ENCODE measurements at regions not wholly inside any gene's neighbourhood (a gene's known extent, or its start where the extent isn't known, plus 50 kb on each side); places are given as distances from the start of the nearest gene placed in this dataset.
A peak's percentile ranks its signal among the peaks of the same experiment; 100 is the strongest.

DNA sequence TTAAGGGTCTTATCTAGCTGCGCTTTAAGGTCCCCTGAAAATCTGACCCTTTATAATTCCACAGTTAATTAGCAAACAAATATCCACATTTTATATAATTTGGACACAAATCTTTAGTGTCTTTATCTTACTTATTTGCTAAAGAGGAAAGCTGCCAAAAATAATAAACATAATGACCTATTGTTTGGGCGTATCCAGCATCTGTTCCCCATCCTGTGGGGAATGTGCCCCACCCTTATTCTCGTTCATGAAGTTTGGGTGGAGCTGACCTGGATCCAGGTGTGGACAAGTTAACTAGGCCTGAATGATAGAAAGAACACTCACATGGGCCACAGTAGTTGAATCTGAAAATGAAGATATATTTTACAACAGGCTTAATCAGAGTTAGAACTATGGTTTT, 218.3 kb downstream of the CRPPA start:
- CTCF ChIA-PET, result no interaction called here
- POLR2A ChIA-PET, result no interaction called here
- BruUV-seq (replicated peaks), result no TSS peak
- peaks cover 13% of the 10 kb centered on the region for H3K4me1 Mint-ChIP-seq (ENCODE audit: insufficient read depth, unreplicated experiment)
- TF ChIP-seq, protein P1, sequence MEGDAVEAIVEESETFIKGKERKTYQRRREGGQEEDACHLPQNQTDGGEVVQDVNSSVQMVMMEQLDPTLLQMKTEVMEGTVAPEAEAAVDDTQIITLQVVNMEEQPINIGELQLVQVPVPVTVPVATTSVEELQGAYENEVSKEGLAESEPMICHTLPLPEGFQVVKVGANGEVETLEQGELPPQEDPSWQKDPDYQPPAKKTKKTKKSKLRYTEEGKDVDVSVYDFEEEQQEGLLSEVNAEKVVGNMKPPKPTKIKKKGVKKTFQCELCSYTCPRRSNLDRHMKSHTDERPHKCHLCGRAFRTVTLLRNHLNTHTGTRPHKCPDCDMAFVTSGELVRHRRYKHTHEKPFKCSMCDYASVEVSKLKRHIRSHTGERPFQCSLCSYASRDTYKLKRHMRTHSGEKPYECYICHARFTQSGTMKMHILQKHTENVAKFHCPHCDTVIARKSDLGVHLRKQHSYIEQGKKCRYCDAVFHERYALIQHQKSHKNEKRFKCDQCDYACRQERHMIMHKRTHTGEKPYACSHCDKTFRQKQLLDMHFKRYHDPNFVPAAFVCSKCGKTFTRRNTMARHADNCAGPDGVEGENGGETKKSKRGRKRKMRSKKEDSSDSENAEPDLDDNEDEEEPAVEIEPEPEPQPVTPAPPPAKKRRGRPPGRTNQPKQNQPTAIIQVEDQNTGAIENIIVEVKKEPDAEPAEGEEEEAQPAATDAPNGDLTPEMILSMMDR (IDR thresholded peaks at IDR 0.05; ENCODE audit: unreplicated experiment), result no peak
- peak overlapping the region; percentile 20 for H3K27ac Mint-ChIP-seq (ENCODE audit: low read depth, unreplicated experiment)
- peak; percentile 49 for DNase-seq (ENCODE audit: unreplicated experiment)
- peaks cover 7% of the 10 kb centered on the region for H3K36me3 Mint-ChIP-seq (ENCODE audit: insufficient read depth, unreplicated experiment)
- intact Hi-C loops (cut with micrococcal nuclease), result no loop called here
- H3K27me3 Mint-ChIP-seq (ENCODE audit: insufficient read depth, unreplicated experiment), result no peaks in the 10 kb centered on the region
- H3K4me3 Mint-ChIP-seq (ENCODE audit: unreplicated experiment), result no peak overlapping the region
- H3K9me3 Mint-ChIP-seq (ENCODE audit: unreplicated experiment), result no peaks in the 10 kb centered on the region

DNA sequence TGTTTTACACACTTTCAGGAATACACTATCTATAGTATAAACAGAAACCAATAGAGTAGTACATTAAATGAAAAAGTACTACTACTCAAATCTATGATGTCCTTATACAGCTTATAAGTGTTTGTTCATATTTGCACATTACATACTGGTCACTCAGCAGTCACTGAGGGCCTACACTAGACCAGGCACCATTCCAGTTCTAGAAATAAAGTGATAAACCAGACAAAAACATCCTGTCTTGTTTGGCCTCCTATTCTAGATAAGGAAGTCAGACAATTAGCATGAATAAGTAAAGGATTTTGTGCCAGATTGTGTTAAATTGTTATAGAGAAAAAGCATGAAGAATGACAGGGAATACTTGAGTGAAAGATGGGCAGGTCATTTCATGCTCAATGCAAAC, 219.0 kb downstream of the CRPPA start:
- POLR2A ChIA-PET, result interaction anchor here (0.7 kb wide), 1 partner anchor 451 kb away, joined by 3 read pairs; no protein-coding TSS in a partner anchor
- TF ChIP-seq, protein P1 (IDR thresholded peaks at IDR 0.05; ENCODE audit: unreplicated experiment), result no peak
- H3K4me3 Mint-ChIP-seq (ENCODE audit: unreplicated experiment), result no peak overlapping the region
- no peak for DNase-seq (ENCODE audit: unreplicated experiment)
- peaks cover 13% of the 10 kb centered on the region for H3K4me1 Mint-ChIP-seq (ENCODE audit: insufficient read depth, unreplicated experiment)
- no peak overlapping the region for H3K27ac Mint-ChIP-seq (ENCODE audit: low read depth, unreplicated experiment)
- intact Hi-C loops (cut with micrococcal nuclease), result no loop called here
- H3K36me3 Mint-ChIP-seq (ENCODE audit: insufficient read depth, unreplicated experiment), result peaks cover 7% of the 10 kb centered on the region
- no peaks in the 10 kb centered on the region for H3K9me3 Mint-ChIP-seq (ENCODE audit: unreplicated experiment)
- CTCF ChIA-PET, result interaction anchor here (1.0 kb wide), 1 partner anchor 8 kb away, joined by 4 read pairs; no protein-coding TSS in a partner anchor
- BruUV-seq (replicated peaks), result no TSS peak
- no peaks in the 10 kb centered on the region for H3K27me3 Mint-ChIP-seq (ENCODE audit: insufficient read depth, unreplicated experiment)

DNA sequence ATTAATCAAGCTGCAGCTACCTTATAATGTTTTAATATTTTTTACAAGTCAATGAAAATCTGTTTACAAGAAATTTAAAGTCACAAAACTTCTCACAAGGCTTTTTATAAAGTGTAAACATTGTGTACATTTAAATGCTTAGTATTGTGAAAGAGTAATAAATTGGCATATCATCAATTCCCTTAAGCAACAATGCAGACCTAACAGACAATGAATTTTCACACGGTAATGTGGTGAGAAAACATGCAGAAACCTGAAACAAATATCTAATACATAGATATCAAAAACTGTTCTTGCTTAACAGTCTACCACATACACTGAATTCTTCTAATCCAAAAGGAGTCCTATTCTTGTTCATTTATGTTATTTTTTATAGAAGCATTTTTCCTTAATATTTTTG, 220.7 kb downstream of the CRPPA start:
- CTCF ChIA-PET, result interaction anchor here (1.4 kb wide), 1 partner anchor 146 kb away, joined by 6 read pairs; no protein-coding TSS in a partner anchor
- H3K27ac Mint-ChIP-seq (ENCODE audit: low read depth, unreplicated experiment), result no peak overlapping the region

DNA sequence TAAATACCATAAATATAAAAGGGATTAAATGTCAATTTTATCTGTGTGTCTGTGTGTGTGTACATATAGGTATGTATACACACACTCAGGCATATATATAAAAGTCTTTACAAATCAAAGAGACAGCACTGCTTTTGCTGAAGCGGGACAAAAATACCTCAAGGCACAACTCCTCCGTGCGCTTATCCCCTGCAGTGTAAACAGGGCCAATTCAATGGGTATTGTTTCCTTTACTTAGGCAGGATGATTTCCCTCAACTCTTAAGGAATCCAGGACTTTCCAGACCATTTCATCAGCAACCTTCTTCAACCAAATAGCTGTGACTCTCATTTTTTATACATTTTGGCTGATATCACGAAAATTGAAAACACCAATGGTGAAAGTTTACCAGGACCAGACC, 227.7 kb downstream of the CRPPA start:
- DNase-seq (ENCODE audit: unreplicated experiment), result no peak
- Mint-ChIP-seq H3K27ac (ENCODE audit: low read depth, unreplicated experiment) (no peak overlapping the region), H3K4me3 (ENCODE audit: unreplicated experiment) (no peak overlapping the region), H3K9me3 (ENCODE audit: unreplicated experiment) (no peaks in the 10 kb centered on the region), H3K4me1 (ENCODE audit: insufficient read depth, unreplicated experiment) (no peaks in the 10 kb centered on the region), H3K27me3 (ENCODE audit: insufficient read depth, unreplicated experiment) (no peaks in the 10 kb centered on the region), H3K36me3 (ENCODE audit: insufficient read depth, unreplicated experiment) (peaks cover under 1% of the 10 kb centered on the region)
- intact Hi-C loops (cut with micrococcal nuclease), result no loop called here
- CTCF ChIA-PET, result interaction anchor here (1.1 kb wide), 1 partner anchor 270 kb away, joined by 3 read pairs; no protein-coding TSS in a partner anchor
- BruUV-seq (replicated peaks), result no TSS peak
- POLR2A ChIA-PET, result no interaction called here
- TF ChIP-seq, protein P1 (IDR thresholded peaks at IDR 0.05; ENCODE audit: unreplicated experiment), result no peak

More for the DNA sequence above, 220.7 kb downstream of the CRPPA start:
- BruUV-seq (replicated peaks), result no TSS peak
- H3K36me3 Mint-ChIP-seq (ENCODE audit: insufficient read depth, unreplicated experiment), result peaks cover 7% of the 10 kb centered on the region
- no peak overlapping the region for H3K4me3 Mint-ChIP-seq (ENCODE audit: unreplicated experiment)
- intact Hi-C loops (cut with micrococcal nuclease), result no loop called here
- POLR2A ChIA-PET, result interaction anchor here (1.0 kb wide), 1 partner anchor 79 kb away, joined by 3 read pairs; no protein-coding TSS in a partner anchor
- H3K9me3 Mint-ChIP-seq (ENCODE audit: unreplicated experiment), result no peaks in the 10 kb centered on the region
- TF ChIP-seq, protein P1 (IDR thresholded peaks at IDR 0.05; ENCODE audit: unreplicated experiment), result no peak
- DNase-seq (ENCODE audit: unreplicated experiment), result peak; percentile 40
- peaks cover 13% of the 10 kb centered on the region for H3K4me1 Mint-ChIP-seq (ENCODE audit: insufficient read depth, unreplicated experiment)
- H3K27me3 Mint-ChIP-seq (ENCODE audit: insufficient read depth, unreplicated experiment), result no peaks in the 10 kb centered on the region
